Activated naive CD8-positive, alpha-beta T cell treated with anti-CD3 and anti-CD28 coated beads for 36 hours (primary cell): ENCODE measurements at regions not wholly inside any gene's neighbourhood (a gene's known extent, or its start where the extent isn't known, plus 50 kb on each side); places are given as distances from the start of the nearest gene placed in this dataset.
"Not testable (repeated sequence)": the region's sequence is repeated elsewhere in the genome, so short reads cannot be mapped to it uniquely, and the experiment has no call there.

Source experiments
- DNase-seq: peaks from one replicate; pipeline ENCODE4 v3.0.0; 2021
- H3K27ac Mint-ChIP-seq: one replicate; pipeline ENCODE4 v1.8.0; 2022; ENCODE audit warnings: mild to moderate bottlenecking, moderate library complexity, mixed read lengths
- H3K27me3 Mint-ChIP-seq: one replicate; pipeline ENCODE4 v1.8.0; 2022; ENCODE audit warnings: mild to moderate bottlenecking, mixed read lengths
- H3K36me3 Mint-ChIP-seq: one replicate; pipeline ENCODE4 v1.8.0; 2021; ENCODE audit warnings: mild to moderate bottlenecking, mixed read lengths
- H3K4me1 Mint-ChIP-seq: one replicate; pipeline ENCODE4 v1.8.0; 2021; ENCODE audit warnings: mixed read lengths
- H3K4me3 Mint-ChIP-seq: one replicate; pipeline ENCODE4 v1.8.0; 2022; ENCODE audit warnings: mild to moderate bottlenecking, moderate library complexity, mixed read lengths
- H3K9me3 Mint-ChIP-seq: one replicate; pipeline ENCODE4 v1.8.0; 2022; ENCODE audit warnings: mixed read lengths

DNA sequence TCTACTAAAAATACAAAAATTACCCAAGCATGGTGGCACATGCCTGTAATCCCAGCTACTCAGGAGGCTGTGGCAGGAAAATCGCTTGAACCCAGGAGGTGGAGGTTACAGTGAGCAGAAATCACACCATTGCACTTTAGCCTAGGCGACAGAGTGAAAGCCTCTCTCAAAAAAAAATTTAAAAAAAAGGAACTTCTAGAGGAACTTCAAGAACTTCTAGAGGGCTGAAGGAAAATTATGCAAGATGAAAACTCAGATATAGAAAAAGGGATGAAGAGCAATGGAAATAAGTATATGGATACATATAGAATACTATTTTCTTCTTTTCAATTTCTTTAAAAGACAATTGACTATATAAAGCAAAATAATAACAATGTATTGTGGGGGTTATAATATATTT, 51.2 kb upstream of the PRR5 start:
- Mint-ChIP-seq H3K27me3 (no peaks in the 10 kb centered on the region), H3K9me3 (no peaks in the 10 kb centered on the region), H3K36me3 (no peaks in the 10 kb centered on the region), H3K4me1 (no peaks in the 10 kb centered on the region), H3K27ac (no peak overlapping the region), H3K4me3 (no peak overlapping the region)
- DNase-seq: no peak

DNA sequence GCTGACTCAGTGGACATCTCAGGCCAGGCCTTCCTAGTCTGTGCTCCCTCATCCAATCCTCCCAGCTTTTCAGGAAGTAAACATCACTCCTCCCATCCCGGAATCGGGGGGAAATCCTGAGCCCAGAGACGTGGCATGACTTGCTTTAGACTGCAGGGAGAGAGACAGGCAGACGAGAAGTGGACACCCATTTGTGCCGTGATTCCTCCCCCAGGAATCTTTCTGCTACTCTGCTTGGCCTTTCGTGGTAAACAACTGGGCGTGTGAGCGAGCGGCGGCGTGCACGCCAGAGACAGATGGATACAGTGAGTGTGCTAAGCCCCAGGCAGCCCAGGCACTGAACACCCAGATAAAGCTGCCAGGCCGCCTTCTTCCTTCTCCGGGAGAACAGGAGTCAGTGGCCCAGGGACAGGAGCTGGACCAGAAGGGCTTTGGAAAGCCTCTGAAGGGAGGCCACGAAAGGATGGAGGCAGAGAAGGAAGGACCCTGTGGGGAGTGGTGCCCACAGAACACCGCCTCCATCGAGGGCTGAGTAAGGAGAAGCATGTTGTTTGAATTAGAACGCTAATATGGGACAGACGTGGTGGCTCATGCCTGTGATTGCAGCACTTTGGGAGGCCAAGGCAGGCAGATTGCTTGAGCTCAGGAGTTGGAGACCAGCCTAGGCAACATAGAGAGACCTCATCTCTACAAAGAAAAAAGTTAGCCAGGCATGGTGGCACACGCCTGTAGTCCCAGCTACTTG, 53.0 kb upstream of the PRR5 start:
- Mint-ChIP-seq H3K27me3 (no peaks in the 10 kb centered on the region), H3K4me1 (no peaks in the 10 kb centered on the region), H3K27ac (no peak overlapping the region), H3K9me3 (no peaks in the 10 kb centered on the region), H3K36me3 (no peaks in the 10 kb centered on the region), H3K4me3 (no peak overlapping the region)
- no peak for DNase-seq

DNA sequence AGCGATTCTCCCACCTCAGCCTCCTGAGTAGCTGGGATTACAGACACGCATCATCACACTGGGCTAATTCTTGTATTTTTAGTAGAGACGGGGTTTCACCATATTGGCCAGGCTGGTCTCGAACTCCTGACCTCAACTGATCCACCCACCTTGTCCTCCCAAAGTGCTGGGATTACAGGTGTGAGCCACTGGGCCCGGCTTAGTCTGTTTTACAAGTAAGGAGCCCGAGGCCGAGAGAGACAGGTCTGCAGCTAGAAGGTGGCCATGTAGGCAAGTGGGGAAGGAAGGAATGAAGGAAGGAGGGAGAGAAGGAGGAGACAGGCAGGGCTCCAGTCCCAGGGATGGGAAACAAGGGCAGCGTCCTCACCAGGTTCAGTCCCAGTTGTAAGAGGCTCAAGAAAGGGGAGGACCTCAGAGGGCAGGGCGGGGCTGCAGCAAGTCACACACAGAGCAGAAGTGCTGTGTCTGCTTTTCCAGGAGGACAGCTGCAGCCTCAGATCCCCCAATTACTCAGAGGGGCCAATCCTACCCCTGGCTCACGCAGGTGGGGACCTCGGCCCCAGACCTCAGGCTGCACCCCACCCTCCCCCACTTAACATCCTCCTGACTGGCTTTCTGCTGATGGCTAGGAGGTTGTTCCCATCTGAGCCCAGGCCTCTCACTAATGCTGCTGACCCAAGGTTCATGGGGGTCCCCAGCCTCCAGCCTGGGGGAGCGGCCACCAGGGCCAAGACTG, 53.8 kb upstream of the PRR5 start:
- Mint-ChIP-seq H3K27me3 (no peaks in the 10 kb centered on the region), H3K9me3 (no peaks in the 10 kb centered on the region), H3K27ac (no peak overlapping the region), H3K4me3 (no peak overlapping the region), H3K4me1 (no peaks in the 10 kb centered on the region), H3K36me3 (no peaks in the 10 kb centered on the region)
- no peak for DNase-seq

DNA sequence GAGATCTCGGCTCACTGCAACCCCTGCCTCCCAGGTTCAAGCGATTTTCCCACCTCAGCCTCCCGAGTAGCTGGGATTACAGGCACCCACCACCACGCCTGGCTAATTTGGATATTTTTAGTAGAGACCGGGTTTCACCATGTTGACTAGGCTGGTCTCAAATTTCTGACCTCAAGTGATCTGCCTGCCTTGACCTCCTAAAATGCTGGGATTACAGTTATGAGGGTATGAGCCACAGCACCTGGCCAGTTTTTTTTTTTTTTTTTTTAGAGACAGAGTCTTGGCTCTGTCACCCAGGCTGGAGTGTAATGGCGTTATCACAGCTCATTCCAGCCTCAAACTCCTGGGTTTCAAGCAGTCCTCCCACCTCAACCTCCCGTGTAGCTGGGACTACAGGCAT, 54.9 kb upstream of the PRR5 start:
- H3K27ac Mint-ChIP-seq: no peak overlapping the region
- H3K4me3 Mint-ChIP-seq: no peak overlapping the region
- no peaks in the 10 kb centered on the region for H3K4me1 Mint-ChIP-seq
- H3K36me3 Mint-ChIP-seq: no peaks in the 10 kb centered on the region
- DNase-seq: no peak
- H3K27me3 Mint-ChIP-seq: no peaks in the 10 kb centered on the region
- H3K9me3 Mint-ChIP-seq: no peaks in the 10 kb centered on the region

DNA sequence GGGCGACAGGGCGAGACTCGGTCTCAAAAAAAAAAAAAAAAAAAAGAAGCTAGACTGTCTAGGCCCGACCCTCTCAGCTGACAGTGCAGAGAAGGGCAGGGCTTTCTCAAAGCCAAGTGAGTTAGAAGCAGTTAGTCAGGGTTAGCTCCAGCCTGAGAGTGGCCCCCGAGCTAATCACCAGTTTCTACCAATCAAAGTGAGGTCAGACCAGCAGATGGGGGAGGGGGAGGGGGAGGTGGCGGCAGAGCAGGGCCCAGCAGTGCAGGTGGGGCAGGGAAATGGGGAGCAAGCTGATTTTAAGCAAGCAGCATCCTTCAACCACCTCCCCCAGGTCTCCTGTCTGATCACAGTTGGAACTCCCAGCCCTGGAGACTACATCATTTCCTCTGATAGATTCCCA, 55.3 kb upstream of the PRR5 start:
- Mint-ChIP-seq H3K4me3 (no peak overlapping the region), H3K9me3 (no peaks in the 10 kb centered on the region), H3K27ac (no peak overlapping the region), H3K36me3 (no peaks in the 10 kb centered on the region), H3K27me3 (no peaks in the 10 kb centered on the region), H3K4me1 (no peaks in the 10 kb centered on the region)
- no peak for DNase-seq

DNA sequence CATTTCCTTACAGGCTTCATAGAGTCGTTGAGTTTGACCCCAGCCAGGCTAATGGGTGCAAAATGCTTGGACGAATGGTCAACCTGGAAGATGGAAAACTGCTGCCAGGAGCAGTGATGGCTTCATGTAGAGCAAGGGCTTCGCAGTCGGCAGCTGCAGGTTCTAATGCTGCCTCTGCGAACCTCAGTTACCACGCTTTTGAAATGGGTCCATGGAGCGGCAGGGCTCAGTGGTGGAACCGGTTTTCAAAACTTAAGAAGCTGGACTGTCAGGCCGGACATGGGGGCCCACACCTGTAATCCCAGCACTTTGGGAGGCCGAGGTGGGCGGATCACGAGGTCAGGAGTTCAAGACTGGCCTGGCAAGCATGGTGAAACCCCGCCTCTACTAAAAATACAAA, 55.9 kb upstream of the PRR5 start:
- no peak overlapping the region for H3K4me3 Mint-ChIP-seq
- H3K36me3 Mint-ChIP-seq: no peaks in the 10 kb centered on the region
- no peak for DNase-seq
- no peak overlapping the region for H3K27ac Mint-ChIP-seq
- no peaks in the 10 kb centered on the region for H3K4me1 Mint-ChIP-seq
- no peaks in the 10 kb centered on the region for H3K27me3 Mint-ChIP-seq
- no peaks in the 10 kb centered on the region for H3K9me3 Mint-ChIP-seq

DNA sequence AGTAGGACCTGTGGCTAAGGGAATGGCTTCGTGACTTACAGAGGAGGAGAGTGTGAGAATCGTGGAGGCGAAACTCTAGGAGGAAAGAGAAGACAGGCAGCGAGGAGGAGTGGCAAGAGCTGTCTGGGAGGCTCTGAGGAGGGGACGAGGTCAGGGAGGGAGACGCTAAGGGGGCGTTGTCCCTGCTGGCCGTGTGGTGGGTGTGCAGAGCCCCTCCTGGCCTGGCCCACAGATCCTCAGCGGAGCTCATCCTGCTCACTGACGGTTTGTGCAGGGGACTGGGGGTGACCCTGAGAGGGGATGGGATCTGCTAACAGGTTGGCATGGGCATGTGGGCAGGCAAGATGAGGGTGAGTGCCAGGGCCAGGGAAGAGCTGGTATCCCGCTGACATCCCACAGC, 56.5 kb upstream of the PRR5 start:
- Mint-ChIP-seq H3K27me3 (no peaks in the 10 kb centered on the region), H3K9me3 (no peaks in the 10 kb centered on the region), H3K36me3 (no peaks in the 10 kb centered on the region), H3K4me3 (no peak overlapping the region), H3K4me1 (no peaks in the 10 kb centered on the region), H3K27ac (no peak overlapping the region)
- no peak for DNase-seq

DNA sequence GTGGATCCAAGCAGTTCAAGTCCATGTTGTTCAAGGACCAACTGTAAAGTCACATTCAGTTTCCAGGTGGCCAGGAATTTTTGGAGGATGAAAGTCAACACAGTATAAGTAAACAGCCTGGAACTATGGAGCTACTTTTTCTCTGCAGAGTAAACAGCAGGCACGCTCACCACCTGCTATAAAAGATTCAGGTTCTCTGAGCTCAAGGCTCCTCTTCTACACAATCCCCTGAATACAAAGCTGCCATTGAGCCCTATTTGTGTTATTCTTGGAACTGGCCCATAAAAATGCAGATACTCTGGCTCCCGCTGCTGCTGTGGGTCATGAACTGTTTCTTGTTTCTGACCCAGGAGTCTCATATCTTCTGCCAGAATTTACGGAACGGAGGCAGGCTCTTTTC, 56.9 kb upstream of the PRR5 start:
- H3K27ac Mint-ChIP-seq: no peak overlapping the region
- H3K4me3 Mint-ChIP-seq: no peak overlapping the region
- H3K9me3 Mint-ChIP-seq: no peaks in the 10 kb centered on the region
- H3K36me3 Mint-ChIP-seq: no peaks in the 10 kb centered on the region
- no peaks in the 10 kb centered on the region for H3K4me1 Mint-ChIP-seq
- no peaks in the 10 kb centered on the region for H3K27me3 Mint-ChIP-seq
- no peak for DNase-seq

DNA sequence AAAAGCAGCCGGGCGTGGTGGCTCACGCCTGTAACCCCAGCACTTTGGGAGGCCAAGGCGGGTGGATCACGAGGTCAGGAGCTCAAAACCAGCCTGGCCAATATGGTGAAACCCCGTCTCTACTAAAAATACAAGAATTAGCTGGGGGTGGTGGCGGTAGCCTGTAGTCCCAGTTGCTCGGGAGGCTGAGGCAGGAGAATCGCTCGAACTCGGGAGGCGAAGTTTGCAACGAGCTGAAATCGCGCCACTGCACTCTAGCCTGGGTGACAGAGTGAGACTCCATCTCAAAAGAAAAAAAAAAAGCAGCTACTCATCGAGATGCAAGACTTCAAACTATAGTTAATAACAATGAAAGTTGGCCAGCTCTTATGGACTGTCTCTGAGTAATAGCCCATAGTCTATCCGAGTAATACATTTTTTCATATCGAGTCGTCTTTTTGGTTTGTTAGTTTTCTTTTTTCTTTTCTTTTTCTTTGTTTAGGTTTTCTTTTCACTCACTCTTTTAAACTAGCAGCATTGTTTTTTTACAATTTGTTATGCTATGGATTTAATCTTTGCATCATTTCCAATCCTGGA, 58.4 kb upstream of the PRR5 start:
- H3K4me1 Mint-ChIP-seq, DNase-seq, H3K27me3 Mint-ChIP-seq, H3K4me3 Mint-ChIP-seq, H3K36me3 Mint-ChIP-seq, H3K27ac Mint-ChIP-seq, H3K9me3 Mint-ChIP-seq: not testable (repeated sequence)

DNA sequence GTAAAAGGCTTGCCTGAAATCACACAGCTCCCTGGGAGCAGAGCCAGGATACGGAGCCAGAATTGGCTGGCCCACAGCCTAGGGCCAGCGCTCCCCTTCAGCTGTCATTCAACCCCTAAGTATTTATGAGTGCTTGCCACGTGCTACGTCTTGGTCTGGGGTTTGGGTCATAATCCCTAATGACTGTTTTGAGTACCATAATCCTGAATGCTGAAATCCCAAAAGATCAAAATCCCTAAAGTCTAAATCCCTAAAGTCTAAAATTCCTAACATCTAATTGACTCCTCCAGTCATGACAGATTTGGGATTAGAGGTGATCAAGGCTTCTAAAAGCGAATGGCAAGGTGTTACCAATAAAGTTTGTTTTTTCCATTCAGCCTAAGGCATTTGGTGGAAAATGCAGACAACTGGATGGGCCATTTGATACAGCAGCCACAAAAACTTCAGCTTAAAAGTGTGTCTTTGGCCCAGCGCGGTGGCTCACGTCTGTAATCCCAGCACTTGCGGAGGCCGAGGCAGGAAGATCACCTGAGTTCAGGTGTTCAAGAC, 59.8 kb upstream of the PRR5 start:
- no peaks in the 10 kb centered on the region for H3K27me3 Mint-ChIP-seq
- H3K4me1 Mint-ChIP-seq: no peaks in the 10 kb centered on the region
- no peak overlapping the region for H3K27ac Mint-ChIP-seq
- H3K36me3 Mint-ChIP-seq: no peaks in the 10 kb centered on the region
- H3K9me3 Mint-ChIP-seq: no peaks in the 10 kb centered on the region
- DNase-seq: no peak
- H3K4me3 Mint-ChIP-seq: no peak overlapping the region

DNA sequence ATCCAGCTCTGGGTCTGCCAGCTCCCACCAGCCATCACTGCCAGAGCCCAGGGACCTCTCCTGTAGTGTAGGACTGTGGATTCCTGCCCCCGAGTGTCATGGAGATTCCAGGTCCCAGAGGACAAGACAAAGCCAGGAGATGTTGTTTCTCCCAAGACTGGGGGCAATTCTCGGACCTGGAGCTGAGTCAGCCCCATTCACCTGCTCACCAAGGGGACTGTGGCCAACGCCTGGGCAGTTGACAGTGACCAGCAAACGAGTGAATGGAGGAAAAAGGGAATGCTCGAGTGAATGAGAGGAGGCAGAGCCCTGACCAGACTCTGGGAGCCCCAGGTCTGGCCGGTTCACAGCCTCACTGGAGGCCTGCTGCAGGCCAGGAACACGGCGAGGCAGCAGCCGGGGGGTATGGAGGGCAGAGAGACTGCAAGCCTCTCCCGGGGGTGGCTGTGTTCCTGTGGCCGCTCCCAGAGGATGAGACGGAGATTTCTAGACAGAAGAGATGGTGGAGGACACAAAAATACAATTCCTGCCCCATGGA, 61.3 kb upstream of the PRR5 start:
- Mint-ChIP-seq H3K27me3 (no peaks in the 10 kb centered on the region), H3K4me3 (no peak overlapping the region), H3K9me3 (no peaks in the 10 kb centered on the region), H3K4me1 (no peaks in the 10 kb centered on the region), H3K36me3 (no peaks in the 10 kb centered on the region), H3K27ac (no peak overlapping the region)
- no peak for DNase-seq

DNA sequence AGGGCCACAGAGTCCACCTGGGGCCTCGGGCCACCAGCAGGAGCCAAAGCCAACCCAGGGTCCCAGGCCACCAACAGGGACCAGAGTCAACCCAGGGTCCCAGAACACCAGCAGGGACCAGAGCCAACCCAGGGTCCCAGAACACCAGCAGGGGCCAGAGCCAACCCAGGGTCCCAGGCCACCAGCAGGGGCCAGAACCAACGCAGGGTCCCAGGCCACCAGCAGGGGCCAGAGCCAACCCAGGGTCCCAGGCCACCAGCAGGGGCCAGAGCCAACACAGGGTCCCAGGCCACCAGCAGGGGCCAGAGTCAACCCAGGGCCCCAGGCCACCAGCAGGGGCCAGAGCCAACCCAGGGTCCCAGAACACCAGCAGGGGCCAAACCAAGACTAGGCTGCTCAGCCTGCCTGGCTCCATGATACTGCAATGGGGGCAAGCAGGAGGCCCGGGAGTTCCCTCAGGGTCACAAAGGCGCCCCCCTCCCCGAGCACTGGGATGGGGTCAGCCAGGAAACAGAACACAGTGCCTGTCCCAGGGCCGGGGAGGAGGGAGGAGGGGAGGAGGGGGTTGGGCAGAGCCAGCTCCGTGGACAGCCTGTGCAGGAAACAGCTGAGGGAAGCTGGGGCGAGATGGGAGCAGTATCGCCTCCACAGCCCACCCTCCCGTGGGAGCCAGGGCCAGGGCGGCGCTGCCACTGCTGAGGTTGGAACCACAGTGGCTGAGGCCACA, 62.0 kb upstream of the PRR5 start:
- no peak overlapping the region for H3K4me3 Mint-ChIP-seq

DNA sequence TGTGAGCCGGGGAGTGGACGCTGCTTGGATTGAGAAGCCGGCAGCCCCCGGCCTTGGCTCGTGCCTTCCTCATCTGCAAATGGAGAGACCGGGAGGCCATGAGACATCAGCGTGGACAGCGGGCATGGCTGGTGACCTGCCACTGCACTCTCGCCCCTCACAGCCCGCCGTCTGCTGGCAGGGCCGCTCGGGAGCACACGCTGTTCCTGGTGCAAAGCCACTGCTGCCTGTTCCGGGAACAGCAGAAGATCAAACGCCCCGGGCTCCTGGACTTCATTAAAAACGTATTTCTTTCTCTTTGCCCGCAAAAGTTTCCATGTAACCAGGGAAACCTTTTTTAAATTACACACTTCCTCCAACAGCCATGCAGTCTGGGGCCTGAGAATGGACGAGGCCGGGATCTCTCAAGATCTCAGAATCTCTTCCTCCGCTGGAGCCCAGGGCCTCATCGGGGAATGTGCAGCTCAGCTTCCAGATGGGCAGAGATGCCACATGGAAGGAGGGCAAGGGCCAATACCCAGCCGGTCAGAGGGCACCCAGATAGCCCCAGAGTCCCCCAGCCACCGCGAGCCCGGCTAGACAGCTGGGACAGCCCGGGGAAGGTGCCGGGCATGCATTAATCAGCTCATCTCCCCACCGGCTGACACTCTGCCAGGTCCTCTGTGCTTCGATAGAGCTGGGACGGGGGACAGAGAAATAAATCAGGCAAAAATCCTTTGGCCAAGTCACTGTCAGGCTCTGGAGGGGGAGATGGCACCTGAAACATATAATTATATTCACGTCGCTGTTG, 62.8 kb upstream of the PRR5 start:
- no peak for DNase-seq
- peaks cover 2% of the 10 kb centered on the region for H3K4me1 Mint-ChIP-seq

More for the DNA sequence above, 62.0 kb upstream of the PRR5 start:
- Mint-ChIP-seq H3K9me3 (no peaks in the 10 kb centered on the region), H3K27ac (no peak overlapping the region), H3K36me3 (no peaks in the 10 kb centered on the region), H3K27me3 (no peaks in the 10 kb centered on the region), H3K4me1 (peaks cover under 1% of the 10 kb centered on the region)
- no peak for DNase-seq

DNA sequence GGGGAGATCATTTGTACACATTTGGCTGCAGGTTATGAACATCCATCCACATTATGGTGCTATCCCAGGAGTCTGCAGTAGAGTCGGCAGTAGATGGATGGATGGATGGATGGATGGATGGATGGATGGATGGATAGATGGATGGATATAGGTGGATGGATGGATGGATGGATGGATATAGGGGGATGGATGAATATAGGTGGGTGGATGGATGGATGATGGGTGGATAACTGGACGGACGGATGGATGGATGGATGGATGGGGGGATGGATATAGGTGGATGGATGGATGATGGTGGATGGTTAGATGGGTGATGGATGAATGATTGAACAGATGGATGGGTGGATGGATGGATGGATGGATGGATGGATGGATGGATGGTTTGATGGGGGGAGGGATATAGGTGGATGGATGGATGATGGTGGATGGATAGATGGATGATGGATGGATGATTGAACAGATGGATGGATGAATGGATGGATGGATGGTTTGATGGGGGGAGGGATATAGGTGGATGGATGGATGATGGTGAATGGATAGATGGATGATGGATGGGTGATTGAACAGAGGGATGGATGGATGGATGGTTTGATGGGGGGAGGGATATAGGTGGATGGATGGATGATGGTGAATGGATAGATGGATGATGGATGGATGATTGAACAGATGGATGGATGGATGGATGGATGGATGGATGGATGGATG, 65.3 kb upstream of the PRR5 start:
- H3K4me1 Mint-ChIP-seq, H3K4me3 Mint-ChIP-seq, H3K27me3 Mint-ChIP-seq, H3K9me3 Mint-ChIP-seq, H3K27ac Mint-ChIP-seq, H3K36me3 Mint-ChIP-seq, DNase-seq: not testable (repeated sequence)

More for the DNA sequence above, 62.8 kb upstream of the PRR5 start:
- H3K4me3 Mint-ChIP-seq: no peak overlapping the region
- no peaks in the 10 kb centered on the region for H3K27me3 Mint-ChIP-seq
- no peaks in the 10 kb centered on the region for H3K36me3 Mint-ChIP-seq
- no peaks in the 10 kb centered on the region for H3K9me3 Mint-ChIP-seq
- H3K27ac Mint-ChIP-seq: no peak overlapping the region
